Body of pancreas (tissue), 4 donors: ENCODE measurements at regions not wholly inside any gene's neighbourhood (a gene's known extent, or its start where the extent isn't known, plus 50 kb on each side); places are given as distances from the start of the nearest gene placed in this dataset.

ENCODE experiments used
- CTCF ChIP-seq, 7 experiments: fragments of 450-650 bp in 4 of 7; fragments of 200-600 bp in 3 of 7; sonication (generic) in 3 of 7; IDR thresholded peaks; one replicate each; pipeline ENCODE4 v1.5.1; 2016 to 2019; ENCODE audit warnings: antibody characterized with exemption in 7 of 7
- POLR2A ChIP-seq, 3 donors: fragments of 450-650 bp; IDR thresholded peaks; one replicate each; pipeline ENCODE4 v1.6.1; 2016; ENCODE audit warnings: antibody characterized with exemption in 3 of 3, mild to moderate bottlenecking in 2 of 3

- TF ChIP-seq POLR2A (IDR thresholded peaks at IDR 0.05) (no peak), CTCF (IDR thresholded peaks at IDR 0.05) (no peak)
Observed at GRCh38 chr1:30383221-30383711, 340.1 kb downstream of the MATN1 start.
